Keratinocyte (primary cell): ENCODE measurements at regions not wholly inside any gene's neighbourhood (a gene's known extent, or its start where the extent isn't known, plus 50 kb on each side); places are given as distances from the start of the nearest gene placed in this dataset.

Experiments used
- DNase-seq: peaks from one replicate; pipeline ENCODE4 v3.0.0-alpha.2; 2011; ENCODE audit warnings: low read depth, missing footprints, low spot score
- FAIRE-seq: peaks from 2 replicates; lab custom pipeline; 2011; peaks lifted over from hg19 to GRCh38; lab: Jason Lieb, UNC
- H2AFZ ChIP-seq: 2 replicates; pipeline ENCODE4 v1.6.0; 2012; ENCODE audit warnings: low read length, control low read depth, inconsistent platforms; ENCODE audit not compliant: control insufficient read depth
- H3K27ac ChIP-seq: 2 replicates; pipeline ENCODE4 v1.5.1; 2011; ENCODE audit warnings: low read length; ENCODE audit not compliant: control insufficient read depth, insufficient read depth
- H3K27me3 ChIP-seq: 3 replicates; pipeline ENCODE4 v1.6.0; 2011; ENCODE audit warnings: low read length; ENCODE audit not compliant: control insufficient read depth, insufficient read depth; ENCODE audit errors: extremely low read depth
- H3K36me3 ChIP-seq, 2 experiments: 2 replicates in 1 of 2; 3 replicates in 1 of 2; pipeline ENCODE4 v1.5.1; 2011; ENCODE audit warnings: low read length in 2 of 2, mild to moderate bottlenecking in 1 of 2; ENCODE audit not compliant: control insufficient read depth in 2 of 2, insufficient read depth in 2 of 2; ENCODE audit errors: extremely low read depth in 1 of 2
- H3K4me1 ChIP-seq: 3 replicates; pipeline ENCODE4 v1.5.1; 2011; ENCODE audit warnings: low read length; ENCODE audit not compliant: control insufficient read depth, insufficient read depth; ENCODE audit errors: extremely low read depth
- H3K4me2 ChIP-seq: 3 replicates; pipeline ENCODE4 v1.6.0; 2011; ENCODE audit warnings: low read depth, low read length; ENCODE audit not compliant: control insufficient read depth, insufficient read depth; ENCODE audit errors: extremely low read depth
- H3K4me3 ChIP-seq, 3 experiments: fragments of 200-600 bp in 1 of 3; sonication (generic) in 1 of 3; 2 replicates in 2 of 3; 3 replicates in 1 of 3; pipeline ENCODE4 v1.5.1; 2011 to 2016; ENCODE audit warnings: low read length in 3 of 3, mild to moderate bottlenecking in 3 of 3, control low read depth in 2 of 3, inconsistent platforms in 1 of 3, low read depth in 1 of 3, mixed read lengths in 1 of 3, mixed run types in 1 of 3, moderate library complexity in 1 of 3; ENCODE audit not compliant: control insufficient read depth in 2 of 3, insufficient read depth in 2 of 3; ENCODE audit errors: extremely low read depth in 1 of 3
- H3K79me2 ChIP-seq: 2 replicates; pipeline ENCODE4 v1.6.0; 2012; ENCODE audit warnings: low read length; ENCODE audit not compliant: control insufficient read depth, insufficient read depth
- H3K9ac ChIP-seq: 3 replicates; pipeline ENCODE4 v1.6.0; 2011; ENCODE audit warnings: low read length; ENCODE audit not compliant: control insufficient read depth, insufficient read depth; ENCODE audit errors: extremely low read depth
- H3K9me1 ChIP-seq: 3 replicates; pipeline ENCODE4 v1.6.0; 2011; ENCODE audit warnings: low read length; ENCODE audit not compliant: control insufficient read depth, insufficient read depth; ENCODE audit errors: extremely low read depth
- H3K9me3 ChIP-seq: 2 replicates; pipeline ENCODE4 v1.5.1; 2012; ENCODE audit warnings: low read depth, low read length; ENCODE audit not compliant: control insufficient read depth
- H4K20me1 ChIP-seq: 3 replicates; pipeline ENCODE4 v1.6.0; 2011; ENCODE audit warnings: low read length; ENCODE audit not compliant: control insufficient read depth, insufficient read depth; ENCODE audit errors: extremely low read depth
- CTCF ChIP-seq, 3 experiments: IDR thresholded peaks in 1 of 3; conservative IDR thresholded peaks in 1 of 3; optimal IDR thresholded peaks in 1 of 3; 2 replicates in 2 of 3; 3 replicates in 1 of 3; pipeline versions ENCODE3 to v1.5.1; 2011; ENCODE audit warnings: low read length in 3 of 3, mild to moderate bottlenecking in 3 of 3, moderate library complexity in 2 of 3, control low read depth in 1 of 3, inconsistent platforms in 1 of 3; ENCODE audit not compliant: insufficient read depth in 2 of 3; ENCODE audit errors: extremely low read depth in 1 of 3
- EZH2 ChIP-seq: IDR thresholded peaks from one replicate; pipeline ENCODE4 v1.6.1; 2012; ENCODE audit warnings: inconsistent platforms, mild to moderate bottlenecking, low read length, moderate library complexity
- dilution Hi-C: fragments of 300-500 bp; cut with MboI; formaldehyde crosslinking; loops from one replicate; pipeline ENCODE4 v1.7.0; 2020; ENCODE audit warnings: low sequenced_read_pairs; ENCODE audit not compliant: extremely low pct_ligation_motif_present

GRCh38 chr2:107009275-107009674, 123.3 kb upstream of the ST6GAL2 start:
- H3K4me1 ChIP-seq = no peaks in the 10 kb centered on the region

DNA sequence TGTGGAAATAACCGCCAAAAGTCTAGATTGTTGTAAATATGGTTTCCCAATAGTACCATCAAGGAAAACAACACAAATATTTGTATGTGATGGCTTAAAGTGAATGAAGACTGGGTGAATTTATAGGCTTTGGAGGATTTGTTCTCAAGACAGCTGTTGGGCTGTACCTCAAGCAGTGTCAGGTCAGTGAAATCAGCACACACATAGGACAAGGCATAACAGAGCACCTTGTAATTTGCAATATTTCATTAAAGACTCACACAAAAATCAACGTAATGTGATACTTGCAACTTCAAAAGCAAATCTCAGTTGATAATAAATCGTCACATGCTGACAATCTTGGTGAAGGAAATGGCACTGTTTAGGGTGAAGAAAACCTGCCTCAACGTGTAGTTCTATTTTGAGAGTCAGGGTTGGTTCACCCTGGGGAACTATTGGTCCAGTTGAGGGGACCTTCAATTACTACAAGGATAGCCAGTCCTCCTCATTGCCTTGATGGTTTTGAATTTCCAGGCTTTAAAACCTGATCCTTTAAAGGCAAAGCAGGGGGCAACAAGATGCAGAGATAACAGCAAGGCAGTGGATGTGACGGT, 126.8 kb upstream of the ST6GAL2 start:
- no peaks in the 10 kb centered on the region for H3K9me3 ChIP-seq

More at GRCh38 chr2:107009275-107009674, 123.3 kb upstream of the ST6GAL2 start:
- H3K27me3 ChIP-seq = no peaks in the 10 kb centered on the region
- dilution Hi-C loops = no loop called here
- no peak overlapping the region for H3K9ac ChIP-seq
- H3K4me3 ChIP-seq = no peak overlapping the region
- no peak for FAIRE-seq
- no peaks in the 10 kb centered on the region for H3K79me2 ChIP-seq
- no peaks in the 10 kb centered on the region for H3K9me1 ChIP-seq
- H2AFZ ChIP-seq = no peak overlapping the region
- peaks cover 2% of the 10 kb centered on the region for H3K9me3 ChIP-seq
- no peaks in the 10 kb centered on the region for H3K36me3 ChIP-seq
- no peak for DNase-seq
- TF ChIP-seq EZH2 (no peak), CTCF (optimal IDR thresholded peaks at IDR 0.05 in 1 of 3, IDR thresholded peaks at IDR 0.05 in 1 of 3, conservative IDR thresholded peaks at IDR 0.05 in 1 of 3; ENCODE audit: extremely low read depth in 1 of 3, insufficient read depth in 2 of 3, low read length in 3 of 3) (no peak)
- H4K20me1 ChIP-seq = no peaks in the 10 kb centered on the region
- H3K27ac ChIP-seq = no peak overlapping the region
- H3K4me2 ChIP-seq = no peak overlapping the region

More for the DNA sequence above, 126.8 kb upstream of the ST6GAL2 start:
- H2AFZ ChIP-seq = no peak overlapping the region
- H3K9me1 ChIP-seq = no peaks in the 10 kb centered on the region
- H3K36me3 ChIP-seq = no peaks in the 10 kb centered on the region
- no peak overlapping the region for H3K9ac ChIP-seq
- no peaks in the 10 kb centered on the region for H3K27me3 ChIP-seq
- no peak overlapping the region for H3K4me3 ChIP-seq
- FAIRE-seq = no peak
- dilution Hi-C loops = no loop called here
- H3K79me2 ChIP-seq = no peaks in the 10 kb centered on the region
- H3K4me2 ChIP-seq = no peak overlapping the region
- H3K27ac ChIP-seq = no peak overlapping the region
- no peaks in the 10 kb centered on the region for H4K20me1 ChIP-seq
- no peaks in the 10 kb centered on the region for H3K4me1 ChIP-seq
- no peak for TF ChIP-seq CTCF (optimal IDR thresholded peaks at IDR 0.05 in 1 of 3, IDR thresholded peaks at IDR 0.05 in 1 of 3, conservative IDR thresholded peaks at IDR 0.05 in 1 of 3; ENCODE audit: extremely low read depth in 1 of 3, insufficient read depth in 2 of 3, low read length in 3 of 3)
- TF ChIP-seq EZH2 = no peak
- DNase-seq = no peak
